OCI-LY7 (cell line): ENCODE measurements at regions not wholly inside any gene's neighbourhood (a gene's known extent, or its start where the extent isn't known, plus 50 kb on each side); places are given as distances from the start of the nearest gene placed in this dataset.

Source experiments
- BruUV-seq: library from RNA; stranded (reverse); fragments of 400-500 nt; replicated peaks from 2 replicates; lab custom pipeline; 2021; lab: Mats Ljungman, UMichigan
- CTCF ChIA-PET: fragments of 300-600 bp; sonication (Branson Sonifier 250); formaldehyde crosslinking; loops from one replicate; lab custom pipeline; 2022; ENCODE audit warnings: antibody characterized with exemption; ENCODE audit not compliant: unreplicated experiment; lab: Charles Lee
- POLR2A ChIA-PET: fragments of 300-600 bp; sonication (Branson Sonifier 250); formaldehyde crosslinking; loops from one replicate; lab custom pipeline; 2022; ENCODE audit warnings: antibody characterized with exemption; lab: Charles Lee
- DNase-seq: peaks from one replicate; pipeline ENCODE4 v3.0.0-alpha.2; 2015; ENCODE audit warnings: low spot score
- H2AFZ ChIP-seq: fragments of 200-600 bp; sonication (generic), shearing (Covaris generic); 2 replicates; pipeline ENCODE4 v1.6.1; 2014; ENCODE audit warnings: mild to moderate bottlenecking, antibody characterized with exemption, low read length, moderate library complexity
- H3K27ac ChIP-seq: fragments of 200-600 bp; sonication (generic); 2 replicates; pipeline ENCODE4 v1.5.1; 2014; ENCODE audit warnings: mixed run types, low read depth, mild to moderate bottlenecking, moderate library complexity, low read length, inconsistent platforms; ENCODE audit not compliant: poor library complexity, severe bottlenecking
- H3K36me3 ChIP-seq: fragments of 200-600 bp; sonication (generic); 2 replicates; pipeline ENCODE4 v1.6.1; 2014; ENCODE audit warnings: mild to moderate bottlenecking, antibody characterized with exemption, low read length, moderate library complexity, mixed read lengths; ENCODE audit not compliant: insufficient read depth
- H3K4me1 ChIP-seq: fragments of 200-600 bp; sonication (generic); 2 replicates; pipeline ENCODE4 v1.5.1; 2014; ENCODE audit warnings: mild to moderate bottlenecking, low read length; ENCODE audit not compliant: insufficient read depth, poor library complexity, severe bottlenecking
- H3K4me2 ChIP-seq: fragments of 200-600 bp; sonication (generic); 2 replicates; pipeline ENCODE4 v1.6.1; 2014; ENCODE audit warnings: mild to moderate bottlenecking, low read length
- H3K4me3 ChIP-seq: fragments of 200-600 bp; sonication (generic); 2 replicates; pipeline ENCODE4 v1.5.1; 2014; ENCODE audit warnings: mild to moderate bottlenecking, low read depth, low read length; ENCODE audit not compliant: poor library complexity, severe bottlenecking
- H3K79me2 ChIP-seq: fragments of 200-600 bp; sonication (generic); 2 replicates; pipeline ENCODE4 v1.6.1; 2016; ENCODE audit warnings: low read depth, mild to moderate bottlenecking, low read length, moderate library complexity, mixed read lengths; ENCODE audit not compliant: insufficient read depth
- H3K9me2 ChIP-seq: fragments of 200-600 bp; sonication (generic); 2 replicates; pipeline ENCODE4 v1.6.1; 2016; ENCODE audit warnings: mild to moderate bottlenecking, low read length, mixed read lengths; ENCODE audit not compliant: insufficient read depth
- H3K9me3 ChIP-seq: fragments of 200-600 bp; sonication (generic); 2 replicates; pipeline ENCODE4 v1.6.1; 2014; ENCODE audit warnings: mild to moderate bottlenecking, mixed run types, low read length, mixed read lengths
- H4K20me1 ChIP-seq: fragments of 200-600 bp; sonication (generic); 2 replicates; pipeline ENCODE4 v1.6.1; 2014; ENCODE audit warnings: mild to moderate bottlenecking, antibody characterized with exemption, low read length, moderate library complexity, mixed read lengths; ENCODE audit not compliant: insufficient read depth
- CTCF ChIP-seq: fragments of 200-600 bp; sonication (generic); conservative IDR thresholded peaks from 2 replicates; pipeline ENCODE4 v1.5.1; 2014; ENCODE audit warnings: mild to moderate bottlenecking, antibody characterized with exemption, low read length, moderate library complexity, mixed read lengths
- EZH2phosphoT487 ChIP-seq: fragments of 200-600 bp; sonication (generic); IDR thresholded peaks from 2 replicates; pipeline ENCODE4 v1.6.1; 2018; ENCODE audit warnings: low read depth, borderline replicate concordance, mild to moderate bottlenecking, mixed run types, antibody characterized with exemption, low read length, moderate library complexity, mixed read lengths
- intact Hi-C: fragments of 100-400 bp; cut with micrococcal nuclease; formaldehyde crosslinking; loops from one replicate; pipeline ENCODE4 v1.10.0; 2022; ENCODE audit not compliant: unreplicated experiment

DNA sequence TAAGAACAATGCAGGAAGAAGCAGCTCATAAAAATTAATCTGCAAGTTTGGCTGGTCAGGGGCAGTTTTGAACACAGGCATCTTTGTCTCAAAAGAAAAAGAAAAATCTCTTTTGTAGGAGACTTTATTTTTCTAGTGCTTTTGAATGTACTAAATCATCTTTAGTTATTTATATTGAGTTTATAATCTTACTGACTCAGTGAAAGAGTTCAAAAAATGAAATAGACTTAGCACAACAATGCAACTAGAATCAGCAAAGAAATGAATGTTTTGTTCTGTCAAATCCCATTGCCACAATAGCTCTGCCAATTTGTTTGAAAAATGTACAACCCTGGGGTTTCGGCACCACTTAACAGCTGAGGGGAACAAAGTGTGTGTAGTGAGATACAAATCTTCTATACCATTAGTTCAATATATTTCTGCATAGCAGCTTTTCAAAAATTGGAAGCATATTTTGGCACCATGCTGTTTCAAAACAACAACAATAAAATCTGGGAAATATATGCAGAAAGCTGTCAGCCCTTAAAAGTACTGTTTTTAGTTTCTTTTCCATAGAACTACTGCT, 1969.1 kb downstream of the MRPL39 start:
- H3K27ac ChIP-seq = no peak overlapping the region
- BruUV-seq = no TSS peak
- CTCF ChIA-PET = no interaction called here
- H3K79me2 ChIP-seq = no peaks in the 10 kb centered on the region
- no peaks in the 10 kb centered on the region for H3K4me1 ChIP-seq
- no peak for DNase-seq
- H2AFZ ChIP-seq = no peak overlapping the region
- no peak for TF ChIP-seq CTCF
- H3K9me3 ChIP-seq = peaks cover 45% of the 10 kb centered on the region; the same call in 1 of the 2 replicates
- POLR2A ChIA-PET = interaction anchor here (0.7 to 1.1 kb wide), 2 partner anchors 10 to 284 kb away, joined by 3 read pairs; no protein-coding TSS in a partner anchor
- no peaks in the 10 kb centered on the region for H4K20me1 ChIP-seq
- no peaks in the 10 kb centered on the region for H3K36me3 ChIP-seq
- intact Hi-C loops = no loop called here
- H3K9me2 ChIP-seq = no peaks in the 10 kb centered on the region
- no peak overlapping the region for H3K4me2 ChIP-seq
- H3K4me3 ChIP-seq = no peak overlapping the region

GRCh38 chr21:23633447-23633940, 1973.8 kb downstream of the MRPL39 start:
- POLR2A ChIA-PET = interaction anchor here (0.6 to 0.7 kb wide), 3 partner anchors 57 to 412 kb away, joined by 3 to 7 read pairs (median 4); no protein-coding TSS in a partner anchor

More at GRCh38 chr21:23633447-23633940, 1973.8 kb downstream of the MRPL39 start:
- Histone ChIP-seq H3K36me3 (no peaks in the 10 kb centered on the region), H2AFZ (no peak overlapping the region), H4K20me1 (no peaks in the 10 kb centered on the region), H3K27ac (no peak overlapping the region), H3K9me3 (peaks cover 36% of the 10 kb centered on the region), H3K9me2 (no peaks in the 10 kb centered on the region), H3K4me2 (no peak overlapping the region), H3K4me3 (no peak overlapping the region), H3K79me2 (no peaks in the 10 kb centered on the region), H3K4me1 (no peaks in the 10 kb centered on the region)
- intact Hi-C loops = no loop called here
- CTCF ChIA-PET = no interaction called here
- BruUV-seq = no TSS peak
- no peak for TF ChIP-seq CTCF
- no peak for TF ChIP-seq EZH2phosphoT487
- DNase-seq = no peak
